GM19452 (cell line): ENCODE measurements at regions not wholly inside any gene's neighbourhood (a gene's known extent, or its start where the extent isn't known, plus 50 kb on each side); places are given as distances from the start of the nearest gene placed in this dataset.
"Not testable (repeated sequence)": the region's sequence is repeated elsewhere in the genome, so short reads cannot be mapped to it uniquely, and the experiment has no call there.

Source experiments
- ATAC-seq: cut with Tn5 transposase; IDR thresholded peaks from one replicate; pipeline ENCODE4 v1.9.1; 2021; ENCODE audit not compliant: unreplicated experiment

- ATAC-seq, result no peak
These were observed 839.4 kb downstream of the TBL1XR1 start for GRCh38 chr3:176357891-176358290.

- no peak for ATAC-seq
These were observed 842.4 kb downstream of the TBL1XR1 start for GRCh38 chr3:176354843-176355242.

- ATAC-seq, result no peak
These were observed 844.5 kb downstream of the TBL1XR1 start for GRCh38 chr3:176352716-176353334.

- ATAC-seq, result no peak
These were observed 845.9 kb downstream of the TBL1XR1 start for GRCh38 chr3:176351408-176351807.

- ATAC-seq, result no peak
These were observed 847.6 kb downstream of the TBL1XR1 start for GRCh38 chr3:176349706-176350105.

GRCh38 chr3:176347424-176348146, 849.7 kb downstream of the TBL1XR1 start:
- ATAC-seq, result no peak

- no peak for ATAC-seq
These were observed 855.3 kb downstream of the TBL1XR1 start for GRCh38 chr3:176341963-176342362.

- no peak for ATAC-seq
These were observed 868.6 kb downstream of the TBL1XR1 start for GRCh38 chr3:176328666-176329065.

- ATAC-seq, result no peak
These were observed 869.1 kb downstream of the TBL1XR1 start for GRCh38 chr3:176328198-176328597.

GRCh38 chr3:176326894-176327490, 870.3 kb downstream of the TBL1XR1 start:
- not testable (repeated sequence) for ATAC-seq

- not testable (repeated sequence) for ATAC-seq
These were observed 875.8 kb downstream of the TBL1XR1 start for GRCh38 chr3:176321532-176321931.

- ATAC-seq, result no peak
These were observed 876.2 kb downstream of the TBL1XR1 start for GRCh38 chr3:176321099-176321498.

GRCh38 chr3:176313426-176313825, 883.9 kb downstream of the TBL1XR1 start:
- ATAC-seq, result no peak

- no peak for ATAC-seq
These were observed 886.6 kb downstream of the TBL1XR1 start for GRCh38 chr3:176310641-176311040.

GRCh38 chr3:176302271-176302670, 895.0 kb downstream of the TBL1XR1 start:
- no peak for ATAC-seq

GRCh38 chr3:176296066-176296597, 901.1 kb downstream of the TBL1XR1 start:
- no peak for ATAC-seq

- no peak for ATAC-seq
These were observed 904.0 kb downstream of the TBL1XR1 start for GRCh38 chr3:176293276-176293675.

GRCh38 chr3:176286476-176287085, 910.7 kb downstream of the TBL1XR1 start:
- ATAC-seq, result no peak

- ATAC-seq, result no peak
These were observed 921.7 kb downstream of the TBL1XR1 start for GRCh38 chr3:176275538-176275937.

GRCh38 chr3:176275113-176275512, 922.2 kb downstream of the TBL1XR1 start:
- ATAC-seq, result no peak

GRCh38 chr3:176274161-176274560, 923.1 kb downstream of the TBL1XR1 start:
- ATAC-seq, result no peak

GRCh38 chr3:176262071-176262470, 935.2 kb downstream of the TBL1XR1 start:
- no peak for ATAC-seq
